CD4-positive, alpha-beta T cell treated with Interleukin-17A for 4 hours (primary cell): ENCODE measurements at regions not wholly inside any gene's neighbourhood (a gene's known extent, or its start where the extent isn't known, plus 50 kb on each side); places are given as distances from the start of the nearest gene placed in this dataset.
"Not testable (repeated sequence)": the region's sequence is repeated elsewhere in the genome, so short reads cannot be mapped to it uniquely, and the experiment has no call there.

Source experiments
- DNase-seq: peaks from one replicate; pipeline ENCODE4 v3.0.0-alpha.2; 2020; ENCODE audit warnings: mixed read lengths

- no peak for DNase-seq
Observed at GRCh38 chr4:53712408-53713020, 121.2 kb upstream of the LNX1 start.

DNA sequence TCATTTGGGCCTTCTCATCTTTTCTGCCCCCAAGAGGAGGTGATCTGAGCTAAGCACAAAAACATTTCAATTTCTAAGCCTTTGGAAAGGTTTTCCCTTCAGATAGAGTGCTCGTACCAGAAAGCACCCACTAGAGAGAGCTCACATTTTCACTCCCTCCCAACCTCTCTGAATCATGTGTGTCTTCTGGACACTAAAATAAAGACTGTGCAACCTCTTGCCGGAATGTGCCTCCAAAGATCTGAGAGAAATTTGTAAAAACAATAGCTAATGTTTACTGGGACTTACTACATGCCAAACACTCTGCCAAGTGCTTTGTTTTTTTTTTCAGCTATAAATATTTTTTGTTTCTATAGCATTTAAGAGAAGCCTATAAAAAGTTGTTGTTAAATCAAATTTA, 120.6 kb upstream of the LNX1 start:
- DNase-seq = no peak

DNA sequence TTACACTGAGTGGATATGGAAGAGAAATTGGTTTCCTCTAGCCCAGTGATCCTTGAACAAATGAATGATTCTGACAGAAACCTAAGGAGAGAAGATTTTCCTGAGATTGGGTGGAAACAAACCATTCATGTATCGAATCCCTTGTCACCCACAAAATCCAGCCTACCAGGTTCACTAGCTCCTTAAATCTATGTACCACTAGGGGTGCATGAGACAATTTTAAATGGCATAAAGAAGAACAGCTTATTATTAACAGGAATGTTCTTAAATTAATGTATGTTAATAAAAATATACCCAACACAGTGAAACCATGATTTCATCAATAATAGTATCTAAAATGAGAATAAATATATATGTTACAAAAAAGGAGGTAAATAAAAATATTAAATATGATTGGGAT, 118.4 kb upstream of the LNX1 start:
- DNase-seq = no peak

- no peak for DNase-seq
Observed at GRCh38 chr4:53707491-53707890, 116.2 kb upstream of the LNX1 start.

- no peak for DNase-seq
Observed at GRCh38 chr4:53706422-53707032, 115.2 kb upstream of the LNX1 start.

GRCh38 chr4:53705972-53706371, 114.7 kb upstream of the LNX1 start:
- no peak for DNase-seq

DNA sequence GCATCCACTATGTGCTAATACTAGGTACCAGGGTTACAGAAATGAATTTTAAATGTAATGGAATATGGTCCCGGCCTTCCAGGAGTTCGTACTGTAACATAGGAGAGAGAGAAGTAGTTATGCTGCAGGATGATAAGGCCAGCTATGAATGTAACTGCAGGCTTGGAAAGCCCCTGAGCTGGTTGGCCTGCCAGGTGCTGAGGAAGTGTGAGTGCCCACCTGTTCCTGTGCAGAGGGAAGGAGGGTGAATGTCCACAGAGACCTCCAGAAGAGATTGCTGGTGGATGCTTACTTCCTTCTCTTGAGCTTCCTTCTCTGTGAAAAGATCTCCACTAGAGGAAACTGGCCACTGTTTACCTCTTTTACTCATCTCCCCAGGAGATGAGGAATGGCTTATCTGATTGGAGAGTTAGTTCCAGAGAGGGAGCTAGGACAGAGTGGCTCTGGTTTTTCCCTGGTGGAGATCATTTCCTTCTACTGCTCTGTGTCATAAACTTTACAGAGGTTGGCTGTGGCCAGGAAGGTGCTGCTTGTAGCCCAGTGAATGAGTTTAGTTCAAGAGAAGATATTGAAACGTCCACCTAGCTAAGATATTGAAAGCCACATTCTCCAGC, 114.0 kb upstream of the LNX1 start:
- no peak for DNase-seq

DNA sequence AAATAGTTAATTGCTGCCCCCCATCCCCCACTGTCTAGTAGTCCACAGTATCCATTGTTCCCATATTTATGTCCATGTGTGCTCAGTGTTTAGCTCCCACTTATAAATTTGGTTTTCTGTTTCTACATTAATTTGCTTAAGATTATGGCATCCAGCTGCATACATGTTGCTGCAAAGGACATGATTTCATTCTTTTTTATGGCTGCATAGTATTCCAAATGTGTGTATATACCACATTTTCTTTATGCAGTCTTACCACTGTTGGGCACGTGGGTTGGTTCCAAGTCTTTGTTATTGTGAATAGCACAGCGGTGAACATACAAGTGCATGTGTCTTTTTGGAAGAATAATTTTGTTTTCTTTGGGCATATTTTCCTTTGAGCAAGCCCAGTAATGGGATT, 113.0 kb upstream of the LNX1 start:
- no peak for DNase-seq

DNA sequence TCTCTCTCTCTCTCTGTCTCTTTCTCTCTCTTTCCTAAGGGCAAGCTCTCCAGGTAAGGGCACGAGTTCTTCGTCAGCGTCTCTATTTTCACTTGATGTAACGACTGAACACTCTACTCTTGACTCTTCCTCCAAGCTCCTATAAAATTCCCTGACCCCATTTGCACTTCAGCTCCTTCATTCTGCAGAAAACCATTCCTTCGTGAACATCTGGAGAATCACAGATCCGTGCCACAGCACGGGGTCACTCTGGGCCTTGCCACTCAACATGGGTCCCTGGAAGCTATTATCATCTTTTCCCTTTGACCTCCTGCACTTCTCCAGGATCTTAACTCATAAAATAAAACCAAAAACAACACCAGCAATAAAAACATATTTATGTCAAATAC, 112.0 kb upstream of the LNX1 start:
- DNase-seq = no peak

DNA sequence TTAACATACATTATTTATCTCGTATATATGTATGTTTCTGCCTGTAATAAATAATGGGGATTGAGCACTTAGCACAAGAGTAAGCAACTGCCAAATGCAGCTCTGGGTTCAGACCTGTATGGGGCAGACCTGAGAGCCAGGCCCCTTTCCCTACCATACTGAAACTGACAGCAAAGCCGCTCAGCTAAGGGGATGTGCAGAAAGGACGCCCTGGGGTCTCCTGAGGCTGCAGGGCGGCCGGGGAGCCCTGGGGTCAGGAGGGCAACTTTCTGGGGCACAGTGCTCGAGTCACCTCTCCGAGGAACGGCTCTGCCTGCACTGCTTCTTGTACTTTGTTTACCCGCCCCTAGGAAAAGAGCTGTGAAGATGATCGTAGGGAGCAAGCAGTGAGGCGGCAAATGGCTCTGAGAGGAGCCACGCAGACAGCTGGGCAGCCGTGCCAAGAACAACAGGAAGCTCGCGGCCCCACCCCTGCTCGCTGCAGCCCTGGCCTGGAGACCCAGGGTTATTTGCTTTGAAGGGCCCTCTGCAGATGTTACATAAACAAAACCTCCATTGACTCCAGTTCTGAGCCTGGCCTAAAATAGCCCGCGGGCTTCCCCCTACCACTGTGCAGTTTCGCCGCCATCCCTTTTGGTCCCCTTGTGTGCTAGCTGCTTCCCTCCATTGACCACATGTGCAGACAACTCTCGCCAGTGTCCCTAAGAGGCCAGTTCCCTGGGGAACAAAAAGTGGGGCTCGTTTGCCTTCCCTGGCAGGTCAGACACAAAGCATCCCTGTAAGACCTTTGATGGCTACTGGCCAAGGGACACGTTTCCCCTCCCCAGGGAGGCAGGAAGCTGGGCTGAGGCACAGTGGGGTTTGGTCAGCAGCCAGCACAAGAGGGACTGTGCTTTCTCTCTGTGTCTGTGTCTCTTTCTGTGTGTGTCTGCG, 111.3 kb upstream of the LNX1 start:
- DNase-seq = peak; percentile 2

- DNase-seq = not testable (repeated sequence)
Observed at GRCh38 chr4:53701260-53701659, 110.0 kb upstream of the LNX1 start.

- DNase-seq = not testable (repeated sequence)
Observed at GRCh38 chr4:53699310-53699709, 108.0 kb upstream of the LNX1 start.

DNA sequence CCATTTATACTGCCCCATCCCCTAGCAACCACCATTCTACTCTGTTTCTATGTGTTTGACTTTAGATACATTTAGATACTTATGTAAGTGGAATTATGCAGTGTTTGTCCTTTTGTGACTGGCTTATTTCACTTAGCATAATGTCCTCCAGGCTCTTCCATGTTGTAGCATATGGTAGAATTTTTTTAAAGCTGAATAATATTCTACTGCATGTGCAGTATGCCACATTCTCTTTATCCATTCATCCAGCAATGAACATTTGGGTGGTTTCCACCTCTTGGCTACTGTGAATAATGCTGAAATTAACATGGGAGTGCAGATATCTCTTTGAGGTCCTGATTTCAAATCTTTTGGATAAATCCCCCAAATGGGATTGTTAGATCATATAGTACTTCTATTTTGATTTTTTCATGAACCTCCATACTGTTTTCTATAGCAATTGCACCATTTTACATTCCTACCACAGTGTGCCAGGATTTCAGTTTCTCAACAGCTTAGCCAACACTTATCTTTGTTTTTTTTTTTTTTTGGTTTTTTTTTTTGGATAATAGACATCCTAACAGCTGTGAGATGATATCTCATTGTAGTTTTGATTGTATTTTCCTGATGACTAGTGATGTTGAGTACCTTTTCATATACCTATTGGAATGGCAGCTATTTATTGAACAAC, 105.9 kb upstream of the LNX1 start:
- DNase-seq = no peak

- DNase-seq = no peak
Observed at GRCh38 chr4:53695540-53696463, 104.5 kb upstream of the LNX1 start.

- DNase-seq = no peak
Observed at GRCh38 chr4:53694666-53695065, 103.4 kb upstream of the LNX1 start.

DNA sequence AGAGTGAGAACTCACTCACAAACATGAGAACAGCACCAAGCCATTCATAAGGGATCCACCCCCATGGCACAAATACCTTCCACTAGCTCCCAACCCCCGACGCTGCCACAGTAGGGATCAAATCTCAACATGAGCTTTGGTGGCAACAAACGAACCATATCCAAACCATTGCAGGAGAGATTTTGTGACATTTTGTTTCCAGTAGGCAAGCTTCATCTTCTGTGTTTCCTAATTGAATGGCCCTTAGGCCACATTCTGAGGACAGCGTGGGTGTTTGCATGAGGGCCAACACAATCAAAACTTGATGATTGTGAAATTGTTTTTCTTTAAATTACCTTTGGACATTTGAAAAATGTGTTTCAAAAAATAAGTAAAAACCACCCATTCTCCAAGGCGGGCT, 102.6 kb upstream of the LNX1 start:
- no peak for DNase-seq

DNA sequence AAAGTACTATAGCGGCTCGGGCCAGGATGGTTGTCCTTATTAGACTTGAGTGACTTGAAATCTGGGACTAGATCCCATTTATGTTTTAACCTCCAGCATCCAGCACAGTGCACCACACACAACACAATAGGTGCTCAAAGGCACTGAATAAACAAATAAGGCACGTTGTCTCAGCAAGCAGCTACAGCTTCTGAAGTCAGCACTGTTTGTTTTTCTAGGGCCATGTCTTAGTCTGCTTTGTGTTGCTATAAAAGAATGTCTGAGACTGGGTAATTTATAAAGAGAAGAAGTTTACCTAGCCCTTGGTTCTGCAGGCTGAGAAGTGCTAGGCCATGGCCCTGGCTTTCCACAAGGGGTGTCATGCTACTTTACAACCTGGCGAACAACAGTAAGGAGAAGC, 102.1 kb upstream of the LNX1 start:
- no peak for DNase-seq

GRCh38 chr4:53688186-53688790, 97.0 kb upstream of the LNX1 start:
- DNase-seq = no peak

GRCh38 chr4:53686521-53686920, 95.2 kb upstream of the LNX1 start:
- no peak for DNase-seq

- DNase-seq = no peak
Observed at GRCh38 chr4:53684136-53685130, 93.1 kb upstream of the LNX1 start.
